ENCODE measurements at regions not wholly inside any gene's neighbourhood (a gene's known extent, or its start where the extent isn't known, plus 50 kb on each side); places are given as distances from the start of the nearest gene placed in this dataset.

DNA sequence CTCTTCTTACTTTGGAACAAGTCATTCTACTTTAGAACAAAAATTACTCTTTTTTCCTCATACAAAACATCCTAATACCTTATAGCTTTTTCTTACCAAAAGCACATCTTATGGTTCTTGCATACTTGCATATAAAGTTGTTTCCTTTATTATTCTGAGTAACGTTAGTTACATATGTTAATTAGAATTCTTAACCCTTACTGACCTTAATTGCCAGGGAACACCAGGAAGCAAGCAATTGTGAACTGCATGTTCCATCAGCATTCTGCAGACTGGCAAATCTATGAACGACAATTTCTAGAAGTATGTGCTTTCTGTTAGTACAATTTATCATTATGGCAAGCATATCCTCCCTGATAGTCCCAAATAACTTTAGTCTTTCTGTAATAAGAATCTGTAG is 831.0 kb downstream of the C6orf118 start:
- H4K20me1 ChIP-seq (ENCODE audit: insufficient read depth) = no peaks in the 10 kb centered on the region
- peaks cover 6% of the 10 kb centered on the region for H3K9me3 ChIP-seq (ENCODE audit: low read length)
- H3K79me2 ChIP-seq (replicated peaks; ENCODE audit: insufficient read depth, low read length) = no peaks in the 10 kb centered on the region
- no peak overlapping the region for H3K4me2 ChIP-seq (ENCODE audit: low read length)
- no peak overlapping the region for H3K4me3 ChIP-seq (ENCODE audit: low read length)
- H3K9me2 ChIP-seq (ENCODE audit: insufficient read depth, low read length) = no peaks in the 10 kb centered on the region
- H2AFZ ChIP-seq (ENCODE audit: low read depth, low read length) = no peak overlapping the region
- H3K27me3 ChIP-seq (ENCODE audit: insufficient read depth, low read depth, low read length) = no peaks in the 10 kb centered on the region
- no peaks in the 10 kb centered on the region for H3K36me3 ChIP-seq (ENCODE audit: insufficient read depth, low read length)
- H3F3A ChIP-seq (ENCODE audit: insufficient read depth, low read length, poor library complexity, severe bottlenecking) = no peaks in the 10 kb centered on the region
- no peak for TF ChIP-seq EP300 (conservative IDR thresholded peaks at IDR 0.05; ENCODE audit: poor library complexity, severe bottlenecking)
- no peak for TF ChIP-seq EZH2 (IDR thresholded peaks at IDR 0.05; ENCODE audit: borderline replicate concordance, insufficient read depth, low read length, poor library complexity, severe bottlenecking)
- TF ChIP-seq CTCF (IDR thresholded peaks at IDR 0.05; ENCODE audit: poor library complexity, severe bottlenecking) = no peak
- TF ChIP-seq, protein P1, sequence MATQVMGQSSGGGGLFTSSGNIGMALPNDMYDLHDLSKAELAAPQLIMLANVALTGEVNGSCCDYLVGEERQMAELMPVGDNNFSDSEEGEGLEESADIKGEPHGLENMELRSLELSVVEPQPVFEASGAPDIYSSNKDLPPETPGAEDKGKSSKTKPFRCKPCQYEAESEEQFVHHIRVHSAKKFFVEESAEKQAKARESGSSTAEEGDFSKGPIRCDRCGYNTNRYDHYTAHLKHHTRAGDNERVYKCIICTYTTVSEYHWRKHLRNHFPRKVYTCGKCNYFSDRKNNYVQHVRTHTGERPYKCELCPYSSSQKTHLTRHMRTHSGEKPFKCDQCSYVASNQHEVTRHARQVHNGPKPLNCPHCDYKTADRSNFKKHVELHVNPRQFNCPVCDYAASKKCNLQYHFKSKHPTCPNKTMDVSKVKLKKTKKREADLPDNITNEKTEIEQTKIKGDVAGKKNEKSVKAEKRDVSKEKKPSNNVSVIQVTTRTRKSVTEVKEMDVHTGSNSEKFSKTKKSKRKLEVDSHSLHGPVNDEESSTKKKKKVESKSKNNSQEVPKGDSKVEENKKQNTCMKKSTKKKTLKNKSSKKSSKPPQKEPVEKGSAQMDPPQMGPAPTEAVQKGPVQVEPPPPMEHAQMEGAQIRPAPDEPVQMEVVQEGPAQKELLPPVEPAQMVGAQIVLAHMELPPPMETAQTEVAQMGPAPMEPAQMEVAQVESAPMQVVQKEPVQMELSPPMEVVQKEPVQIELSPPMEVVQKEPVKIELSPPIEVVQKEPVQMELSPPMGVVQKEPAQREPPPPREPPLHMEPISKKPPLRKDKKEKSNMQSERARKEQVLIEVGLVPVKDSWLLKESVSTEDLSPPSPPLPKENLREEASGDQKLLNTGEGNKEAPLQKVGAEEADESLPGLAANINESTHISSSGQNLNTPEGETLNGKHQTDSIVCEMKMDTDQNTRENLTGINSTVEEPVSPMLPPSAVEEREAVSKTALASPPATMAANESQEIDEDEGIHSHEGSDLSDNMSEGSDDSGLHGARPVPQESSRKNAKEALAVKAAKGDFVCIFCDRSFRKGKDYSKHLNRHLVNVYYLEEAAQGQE (IDR thresholded peaks at IDR 0.05; ENCODE audit: borderline replicate concordance) = no peak
- no peak for TF ChIP-seq POLR2AphosphoS5 (IDR thresholded peaks at IDR 0.05)
- TF ChIP-seq TAF1 (IDR thresholded peaks at IDR 0.05; ENCODE audit: low read depth) = no peak
- TF ChIP-seq RAD21 (conservative IDR thresholded peaks at IDR 0.05) = no peak
- no peak overlapping the region for H3K9ac ChIP-seq (ENCODE audit: low read length)
- H3K27ac ChIP-seq (ENCODE audit: low read length) = no peak overlapping the region

DNA sequence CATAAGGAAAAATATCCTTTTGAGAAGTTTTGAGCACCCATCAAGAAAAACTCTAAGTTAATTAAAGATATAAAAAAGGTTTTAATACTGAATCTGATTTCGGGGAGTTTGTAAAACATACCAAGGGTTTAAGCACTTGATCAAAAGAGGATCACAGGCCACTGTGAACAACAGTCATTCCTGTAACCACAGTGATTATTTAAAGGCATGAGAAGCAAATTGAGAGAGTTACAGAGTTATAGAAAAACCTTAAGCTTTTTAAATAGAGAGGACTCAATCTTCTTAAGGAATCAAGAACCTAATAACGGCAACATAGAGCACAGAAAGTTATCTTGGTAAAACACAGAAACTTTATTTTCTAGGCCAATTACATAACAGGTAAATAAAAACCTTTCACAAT is 831.6 kb downstream of the C6orf118 start:
- H3K4me3 ChIP-seq (ENCODE audit: low read length) = no peak overlapping the region
- no peak overlapping the region for H3K27ac ChIP-seq (ENCODE audit: low read length)
- no peaks in the 10 kb centered on the region for H4K20me1 ChIP-seq (ENCODE audit: insufficient read depth)
- H3K27me3 ChIP-seq (ENCODE audit: insufficient read depth, low read depth, low read length) = no peaks in the 10 kb centered on the region
- no peaks in the 10 kb centered on the region for H3K36me3 ChIP-seq (ENCODE audit: insufficient read depth, low read length)
- H2AFZ ChIP-seq (ENCODE audit: low read depth, low read length) = no peak overlapping the region
- TF ChIP-seq MXI1 (conservative IDR thresholded peaks at IDR 0.05; ENCODE audit: poor library complexity, severe bottlenecking) (no peak), EZH2 (IDR thresholded peaks at IDR 0.05; ENCODE audit: borderline replicate concordance, insufficient read depth, low read length, poor library complexity, severe bottlenecking) (no peak), SMC3 (conservative IDR thresholded peaks at IDR 0.05; ENCODE audit: poor library complexity) (no peak), CTCF (IDR thresholded peaks at IDR 0.05; ENCODE audit: poor library complexity, severe bottlenecking) (no peak), TAF1 (IDR thresholded peaks at IDR 0.05; ENCODE audit: low read depth) (no peak), POLR2AphosphoS5 (IDR thresholded peaks at IDR 0.05) (no peak), RAD21 (conservative IDR thresholded peaks at IDR 0.05) (no peak)
- TF ChIP-seq, protein P1 (IDR thresholded peaks at IDR 0.05; ENCODE audit: borderline replicate concordance) = no peak
- no peaks in the 10 kb centered on the region for H3F3A ChIP-seq (ENCODE audit: insufficient read depth, low read length, poor library complexity, severe bottlenecking)
- no peak overlapping the region for H3K4me2 ChIP-seq (ENCODE audit: low read length)
- H3K9ac ChIP-seq (ENCODE audit: low read length) = no peak overlapping the region
- no peaks in the 10 kb centered on the region for H3K9me2 ChIP-seq (ENCODE audit: insufficient read depth, low read length)
- H3K79me2 ChIP-seq (replicated peaks; ENCODE audit: insufficient read depth, low read length) = no peaks in the 10 kb centered on the region
- H3K9me3 ChIP-seq (ENCODE audit: low read length) = peaks cover under 1% of the 10 kb centered on the region

All from neural cell (in vitro differentiated cells).